ENCODE measurements at regions not wholly inside any gene's neighbourhood (a gene's known extent, or its start where the extent isn't known, plus 50 kb on each side); places are given as distances from the start of the nearest gene placed in this dataset.
"Not testable (repeated sequence)": the region's sequence is repeated elsewhere in the genome, so short reads cannot be mapped to it uniquely, and the experiment has no call there.

GRCh38 chr3:75325716-75326115 is 338.4 kb upstream of the FRG2C start:
- no peak for DNase-seq

GRCh38 chr3:75327453-75327852 is 336.7 kb upstream of the FRG2C start:
- DNase-seq = no peak

DNA sequence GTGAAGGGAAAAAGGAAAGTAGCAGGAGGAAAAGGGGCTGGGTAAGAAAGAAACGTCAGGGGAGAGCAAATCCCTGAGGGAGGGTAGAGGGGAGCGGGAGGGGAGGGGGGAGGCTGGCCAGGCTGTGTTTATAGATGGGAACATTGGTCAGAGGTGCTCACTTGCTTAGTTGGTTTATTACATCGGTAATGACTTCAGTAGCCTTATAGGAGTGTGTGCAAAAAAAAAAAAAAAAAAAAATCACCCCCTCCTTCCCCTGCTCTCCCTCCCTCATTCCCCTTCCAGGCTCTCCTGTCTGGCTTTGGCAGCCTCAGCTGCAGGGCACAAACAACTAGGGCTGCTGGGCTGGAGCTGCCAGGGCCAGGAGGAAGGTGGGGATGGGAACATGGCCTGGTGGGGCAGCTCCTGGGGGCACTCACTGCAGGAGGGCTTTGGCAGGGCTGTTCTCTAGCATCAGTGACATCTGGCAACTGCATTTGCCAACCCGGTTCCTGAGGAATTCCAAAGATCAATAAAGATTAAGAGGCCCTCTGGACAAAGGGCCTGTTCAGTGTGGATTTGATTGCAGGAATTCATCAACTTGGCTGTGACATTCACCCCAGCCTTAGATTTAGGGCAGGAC is 334.5 kb upstream of the FRG2C start:
- no peak for DNase-seq

DNA sequence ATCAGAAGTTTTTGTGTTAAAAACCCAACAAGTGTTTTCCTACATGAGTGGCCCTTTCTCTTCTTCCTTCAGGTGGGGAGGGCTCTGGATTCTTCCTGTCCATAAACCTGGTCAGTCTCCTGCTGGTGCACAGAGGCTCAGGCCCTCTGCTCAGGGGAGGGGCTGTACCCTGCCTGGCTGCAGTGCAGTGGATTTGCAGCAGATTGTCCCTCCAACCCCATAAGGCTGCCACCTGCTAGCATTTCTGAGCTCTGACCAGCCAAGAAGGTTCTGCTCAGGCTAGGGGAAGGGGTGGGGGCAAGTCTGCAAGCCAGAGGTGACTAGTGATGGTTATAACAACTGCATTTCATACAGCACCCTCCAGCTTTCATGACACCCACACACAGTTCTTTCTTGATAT is 333.7 kb upstream of the FRG2C start:
- DNase-seq = not testable (repeated sequence)

DNA sequence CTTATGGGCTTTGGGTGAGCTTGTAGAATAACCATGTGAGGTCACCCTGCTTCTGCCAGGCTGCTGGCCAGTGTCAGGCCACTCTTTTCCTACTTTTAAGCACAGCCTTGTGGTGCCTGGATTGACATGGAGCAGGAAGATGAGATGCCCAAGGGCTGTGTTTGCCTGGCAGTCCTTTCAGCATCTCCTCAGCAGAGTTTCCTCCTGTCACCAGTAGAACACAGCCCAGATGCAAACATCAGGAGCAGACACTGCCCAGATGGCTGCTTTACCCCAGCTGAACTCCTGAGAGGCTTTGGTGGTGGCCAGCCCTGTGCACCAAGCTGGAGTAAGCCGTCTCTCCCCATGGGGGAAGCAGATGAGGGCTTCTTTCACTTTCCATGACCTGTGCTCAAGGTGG is 332.0 kb upstream of the FRG2C start:
- not testable (repeated sequence) for DNase-seq

DNA sequence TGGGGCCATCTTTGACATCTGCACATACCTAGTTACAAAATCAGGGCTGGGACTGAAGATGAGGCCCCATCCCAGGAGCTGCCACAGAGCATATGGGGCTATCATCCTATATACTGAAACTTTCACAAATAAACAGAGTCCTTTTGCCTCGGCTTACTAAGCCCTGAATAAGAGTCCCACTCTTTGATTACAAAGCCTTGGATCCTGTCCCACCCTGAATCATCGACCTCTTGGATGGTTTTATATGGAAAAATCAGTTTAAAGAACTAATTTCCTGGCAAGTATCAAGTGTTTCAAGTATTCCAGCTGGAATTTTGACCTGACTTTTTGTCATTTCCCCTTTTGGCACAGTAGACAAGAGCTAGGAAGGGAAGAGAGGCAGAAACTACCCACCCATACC is 331.3 kb upstream of the FRG2C start:
- DNase-seq = no peak

GRCh38 chr3:75334299-75334698 is 329.8 kb upstream of the FRG2C start:
- no peak for DNase-seq

DNA sequence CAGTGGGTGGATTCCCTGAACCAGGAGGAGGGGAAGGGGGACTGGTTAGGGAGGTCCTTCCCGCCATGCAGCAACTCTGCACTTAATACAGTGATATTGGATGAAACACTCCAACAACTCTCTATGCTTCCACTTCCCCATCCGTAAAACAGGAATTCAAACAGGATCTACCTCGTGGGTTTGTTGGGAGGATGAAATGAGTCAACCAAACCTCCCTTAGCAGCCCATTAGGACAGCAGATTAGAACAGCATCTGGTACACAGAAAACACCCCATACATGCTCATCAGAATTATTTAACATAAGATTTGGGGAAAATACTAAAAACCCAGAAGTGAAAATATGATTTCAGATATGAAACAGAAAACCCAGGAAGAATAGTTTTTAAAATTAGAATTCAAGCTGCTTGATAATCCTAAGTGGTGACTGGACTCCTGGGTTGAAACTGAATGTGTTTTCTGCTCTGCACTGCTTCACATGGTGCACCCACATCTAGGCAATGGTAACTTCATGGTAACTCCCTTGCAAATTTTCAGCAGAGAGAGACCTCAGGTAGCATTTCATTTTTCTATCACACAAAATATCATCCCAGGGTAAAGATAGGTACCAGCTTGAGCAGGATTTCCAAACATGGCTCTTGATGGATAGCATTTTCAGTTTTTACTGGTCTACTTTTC is 326.8 kb upstream of the FRG2C start:
- no peak for DNase-seq

- no peak for DNase-seq
Measured at GRCh38 chr3:75338342-75338741, 325.8 kb upstream of the FRG2C start.

DNA sequence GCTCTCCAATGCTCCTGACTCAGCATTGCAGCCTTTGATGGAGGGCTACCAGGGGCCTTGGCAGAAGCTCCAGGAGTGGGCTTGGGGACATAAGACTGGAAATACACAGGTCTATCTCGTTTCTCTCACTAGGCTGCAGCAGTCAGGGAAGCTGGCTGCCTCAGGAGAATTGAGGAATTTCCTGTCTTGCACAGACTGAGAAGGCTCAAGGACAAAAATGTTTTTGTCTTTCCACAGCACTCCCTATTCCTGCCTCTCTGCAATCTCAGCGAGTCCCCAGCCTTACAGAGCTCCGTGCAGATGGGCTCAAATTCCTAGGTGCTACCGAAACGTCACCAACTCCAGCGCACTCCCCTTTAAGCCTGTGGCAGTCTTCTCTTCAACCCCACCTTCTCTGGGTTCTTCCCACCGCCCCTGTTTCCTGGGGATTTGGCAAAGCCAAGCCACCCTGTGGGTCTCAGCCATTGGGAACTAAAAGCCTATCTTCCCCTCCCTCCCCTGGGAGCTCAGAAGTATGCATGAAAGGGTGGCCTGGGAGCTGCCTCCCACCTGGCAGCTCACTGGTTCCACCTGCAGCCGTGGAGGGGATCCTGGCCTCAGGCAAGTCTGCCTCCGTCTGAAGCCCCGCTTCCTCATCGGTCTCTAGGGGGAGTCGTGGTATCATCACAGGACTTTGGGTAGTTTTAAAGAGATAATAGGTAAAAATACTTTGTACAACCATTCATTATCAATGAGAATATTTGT is 322.6 kb upstream of the FRG2C start:
- no peak for DNase-seq

DNA sequence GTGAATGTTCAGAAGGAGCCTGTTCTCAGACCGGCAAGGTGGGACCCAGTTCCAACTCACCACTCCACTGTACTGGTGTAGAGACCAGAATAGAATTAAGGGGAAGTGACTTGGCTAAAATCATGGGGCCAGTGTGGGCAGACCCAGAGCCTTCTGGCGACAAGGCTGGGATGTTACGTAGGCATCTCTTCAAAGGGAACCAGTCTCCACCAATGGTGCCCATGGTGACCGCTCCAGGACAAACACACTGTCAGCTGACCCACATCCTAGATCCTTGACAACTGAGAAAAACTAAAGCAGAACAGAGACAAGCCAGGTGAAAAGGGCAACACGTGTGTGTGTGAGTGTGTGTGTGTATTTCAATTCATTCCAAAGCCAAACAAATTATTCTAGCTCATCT is 321.7 kb upstream of the FRG2C start:
- no peak for DNase-seq

- DNase-seq = not testable (repeated sequence)
Measured at GRCh38 chr3:75350536-75350935, 313.6 kb upstream of the FRG2C start.

DNA sequence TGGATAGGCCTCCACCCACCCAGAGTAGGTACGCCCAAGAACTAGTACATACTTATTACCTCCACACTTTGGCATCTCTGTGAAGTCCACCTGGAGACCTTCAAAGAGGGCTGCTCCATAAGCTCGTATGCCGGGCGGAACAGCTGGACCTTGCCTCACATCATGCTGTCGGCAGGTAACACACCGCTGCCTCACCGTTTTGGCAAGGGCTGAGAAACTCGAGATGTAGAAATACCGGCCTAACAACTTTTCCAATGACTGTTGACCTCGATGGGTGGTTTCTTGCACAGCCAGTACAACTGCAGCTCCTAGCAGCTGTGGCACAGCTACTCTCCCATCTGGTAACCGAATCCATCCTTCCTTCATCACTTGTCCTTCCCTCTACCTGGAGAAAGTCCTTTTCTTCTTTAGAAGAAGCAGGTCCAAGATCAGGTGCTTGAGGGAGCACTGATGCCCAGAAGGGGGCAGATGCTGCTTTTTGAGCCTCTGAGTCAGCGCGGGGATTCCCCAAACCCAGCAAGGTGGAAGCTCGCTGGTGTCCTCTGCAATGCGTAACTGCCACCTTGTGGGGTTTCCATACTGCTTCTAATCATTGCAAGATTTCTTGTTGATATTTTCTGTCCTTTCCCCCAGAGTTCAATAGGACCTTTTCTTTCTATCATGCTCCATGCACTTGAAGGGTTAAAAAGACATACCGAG is 301.9 kb upstream of the FRG2C start:
- peak; percentile 17 to 21 for DNase-seq

- not testable (repeated sequence) for DNase-seq
Measured at GRCh38 chr3:75372964-75373363, 291.2 kb upstream of the FRG2C start.

GRCh38 chr3:75379840-75380239 is 284.3 kb upstream of the FRG2C start:
- DNase-seq = not testable (repeated sequence)

GRCh38 chr3:75380276-75380771 is 283.8 kb upstream of the FRG2C start:
- DNase-seq = no peak

DNA sequence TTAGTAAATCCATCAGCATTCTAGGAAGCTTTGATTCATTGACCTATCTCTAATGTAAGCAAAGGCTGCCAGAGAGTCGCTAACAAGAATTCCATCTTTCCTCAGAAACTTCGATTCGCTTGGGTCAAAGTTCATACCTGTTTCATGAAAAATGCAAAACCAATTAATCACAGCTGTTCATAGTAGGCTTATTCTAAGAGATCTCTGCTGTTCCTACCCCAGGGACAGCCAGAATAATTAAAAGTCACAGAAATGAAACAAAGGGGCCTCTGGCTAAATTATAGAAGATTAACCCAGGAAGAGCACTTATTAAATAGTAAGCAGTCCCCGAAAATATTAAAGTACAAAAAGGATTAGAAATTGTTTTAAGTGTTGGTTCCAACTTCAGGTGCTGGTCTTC is 280.1 kb upstream of the FRG2C start:
- DNase-seq = not testable (repeated sequence)

GRCh38 chr3:75388486-75389124 is 275.5 kb upstream of the FRG2C start:
- DNase-seq = not testable (repeated sequence)

- DNase-seq = not testable (repeated sequence)
Measured at GRCh38 chr3:75393288-75393694, 270.8 kb upstream of the FRG2C start.

- DNase-seq = not testable (repeated sequence)
Measured at GRCh38 chr3:75394102-75394501, 270.0 kb upstream of the FRG2C start.

- DNase-seq = not testable (repeated sequence)
Measured at GRCh38 chr3:75394562-75395360, 269.4 kb upstream of the FRG2C start.
